ENCODE measurements at regions not wholly inside any gene's neighbourhood (a gene's known extent, or its start where the extent isn't known, plus 50 kb on each side); places are given as distances from the start of the nearest gene placed in this dataset.

- Histone ChIP-seq H3K79me2 (replicated peaks; ENCODE audit: insufficient read depth, low read length) (no peaks in the 10 kb centered on the region), H3K27ac (ENCODE audit: low read length) (no peak overlapping the region), H3K9me3 (ENCODE audit: low read length) (no peaks in the 10 kb centered on the region), H4K20me1 (ENCODE audit: insufficient read depth) (no peaks in the 10 kb centered on the region), H3F3A (ENCODE audit: insufficient read depth, low read length, poor library complexity, severe bottlenecking) (no peaks in the 10 kb centered on the region), H3K4me2 (ENCODE audit: low read length) (no peak overlapping the region), H3K9me2 (ENCODE audit: insufficient read depth, low read length) (no peaks in the 10 kb centered on the region), H2AFZ (ENCODE audit: low read depth, low read length) (no peak overlapping the region), H3K36me3 (ENCODE audit: insufficient read depth, low read length) (no peaks in the 10 kb centered on the region), H3K4me3 (ENCODE audit: low read length) (no peak overlapping the region), H3K9ac (ENCODE audit: low read length) (no peak overlapping the region), H3K27me3 (ENCODE audit: insufficient read depth, low read depth, low read length) (no peaks in the 10 kb centered on the region)
- TF ChIP-seq SMC3 (conservative IDR thresholded peaks at IDR 0.05; ENCODE audit: poor library complexity) = no peak
- TF ChIP-seq MXI1 (conservative IDR thresholded peaks at IDR 0.05; ENCODE audit: poor library complexity, severe bottlenecking) = no peak
- TF ChIP-seq POLR2AphosphoS5 (IDR thresholded peaks at IDR 0.05) = no peak
- TF ChIP-seq RAD21 (conservative IDR thresholded peaks at IDR 0.05) = no peak
- TF ChIP-seq EZH2 (IDR thresholded peaks at IDR 0.05; ENCODE audit: borderline replicate concordance, insufficient read depth, low read length, poor library complexity, severe bottlenecking) = no peak
- TF ChIP-seq EP300 (conservative IDR thresholded peaks at IDR 0.05; ENCODE audit: poor library complexity, severe bottlenecking) = no peak
- TF ChIP-seq REST (IDR thresholded peaks at IDR 0.05; ENCODE audit: borderline replicate concordance) = no peak
- no peak for TF ChIP-seq TAF1 (IDR thresholded peaks at IDR 0.05; ENCODE audit: low read depth)
- no peak for TF ChIP-seq CTCF (IDR thresholded peaks at IDR 0.05; ENCODE audit: poor library complexity, severe bottlenecking)
Measured at GRCh38 chr3:180161770-180162169, 125.0 kb upstream of the PEX5L start.

GRCh38 chr3:180175572-180175971 lies 138.8 kb upstream of the PEX5L start:
- Histone ChIP-seq H3K9me2 (ENCODE audit: insufficient read depth, low read length) (no peaks in the 10 kb centered on the region), H3F3A (ENCODE audit: insufficient read depth, low read length, poor library complexity, severe bottlenecking) (no peaks in the 10 kb centered on the region), H3K4me3 (ENCODE audit: low read length) (no peak overlapping the region), H4K20me1 (ENCODE audit: insufficient read depth) (no peaks in the 10 kb centered on the region), H3K9me3 (ENCODE audit: low read length) (no peaks in the 10 kb centered on the region), H2AFZ (ENCODE audit: low read depth, low read length) (no peak overlapping the region), H3K79me2 (replicated peaks; ENCODE audit: insufficient read depth, low read length) (no peaks in the 10 kb centered on the region), H3K36me3 (ENCODE audit: insufficient read depth, low read length) (no peaks in the 10 kb centered on the region), H3K27me3 (ENCODE audit: insufficient read depth, low read depth, low read length) (no peaks in the 10 kb centered on the region), H3K4me2 (ENCODE audit: low read length) (no peak overlapping the region), H3K27ac (ENCODE audit: low read length) (no peak overlapping the region), H3K9ac (ENCODE audit: low read length) (no peak overlapping the region)
- TF ChIP-seq SMC3 (conservative IDR thresholded peaks at IDR 0.05; ENCODE audit: poor library complexity) (no peak), REST (IDR thresholded peaks at IDR 0.05; ENCODE audit: borderline replicate concordance) (no peak), CTCF (IDR thresholded peaks at IDR 0.05; ENCODE audit: poor library complexity, severe bottlenecking) (no peak), EP300 (conservative IDR thresholded peaks at IDR 0.05; ENCODE audit: poor library complexity, severe bottlenecking) (no peak), POLR2AphosphoS5 (IDR thresholded peaks at IDR 0.05) (no peak), TAF1 (IDR thresholded peaks at IDR 0.05; ENCODE audit: low read depth) (no peak), RAD21 (conservative IDR thresholded peaks at IDR 0.05) (no peak), EZH2 (IDR thresholded peaks at IDR 0.05; ENCODE audit: borderline replicate concordance, insufficient read depth, low read length, poor library complexity, severe bottlenecking) (no peak), MXI1 (conservative IDR thresholded peaks at IDR 0.05; ENCODE audit: poor library complexity, severe bottlenecking) (no peak)
